ENCODE measurements at regions not wholly inside any gene's neighbourhood (a gene's known extent, or its start where the extent isn't known, plus 50 kb on each side); places are given as distances from the start of the nearest gene placed in this dataset.

- Mint-ChIP-seq H3K27ac (peak overlapping the region; percentile 67), H3K4me1 (ENCODE audit: unreplicated experiment) (peaks cover 11% of the 10 kb centered on the region), H3K27me3 (no peaks in the 10 kb centered on the region), H3K9me3 (no peaks in the 10 kb centered on the region), H3K4me3 (no peak overlapping the region), H3K36me3 (no peaks in the 10 kb centered on the region)
- DNase-seq (ENCODE audit: extremely low spot score, unreplicated experiment), result no peak
- TF ChIP-seq CTCF (conservative IDR thresholded peaks at IDR 0.05), result no peak
Measured at GRCh38 chr9:11457825-11458790, 845.3 kb upstream of the PTPRD start.

GRCh38 chr9:11469745-11470144, 856.9 kb upstream of the PTPRD start:
- Mint-ChIP-seq H3K4me3 (no peak overlapping the region), H3K36me3 (no peaks in the 10 kb centered on the region), H3K27ac (no peak overlapping the region), H3K4me1 (ENCODE audit: unreplicated experiment) (no peaks in the 10 kb centered on the region), H3K9me3 (no peaks in the 10 kb centered on the region), H3K27me3 (no peaks in the 10 kb centered on the region)
- DNase-seq (ENCODE audit: extremely low spot score, unreplicated experiment), result no peak
- TF ChIP-seq CTCF (conservative IDR thresholded peaks at IDR 0.05), result no peak

GRCh38 chr9:11471321-11471720, 858.5 kb upstream of the PTPRD start:
- TF ChIP-seq CTCF (conservative IDR thresholded peaks at IDR 0.05), result no peak
- Mint-ChIP-seq H3K27me3 (no peaks in the 10 kb centered on the region), H3K27ac (no peak overlapping the region), H3K4me1 (ENCODE audit: unreplicated experiment) (no peaks in the 10 kb centered on the region), H3K36me3 (no peaks in the 10 kb centered on the region), H3K9me3 (no peaks in the 10 kb centered on the region), H3K4me3 (no peak overlapping the region)
- no peak for DNase-seq (ENCODE audit: extremely low spot score, unreplicated experiment)

- Mint-ChIP-seq H3K36me3 (no peaks in the 10 kb centered on the region), H3K4me1 (ENCODE audit: unreplicated experiment) (no peaks in the 10 kb centered on the region), H3K27me3 (no peaks in the 10 kb centered on the region), H3K4me3 (no peak overlapping the region), H3K27ac (no peak overlapping the region), H3K9me3 (peaks cover 4% of the 10 kb centered on the region)
- no peak for TF ChIP-seq CTCF (conservative IDR thresholded peaks at IDR 0.05)
- DNase-seq (ENCODE audit: extremely low spot score, unreplicated experiment), result no peak
Measured at GRCh38 chr9:11500780-11501179, 888.0 kb upstream of the PTPRD start.

GRCh38 chr9:11506980-11507379, 894.2 kb upstream of the PTPRD start:
- Mint-ChIP-seq H3K36me3 (no peaks in the 10 kb centered on the region), H3K4me3 (no peak overlapping the region), H3K4me1 (ENCODE audit: unreplicated experiment) (no peaks in the 10 kb centered on the region), H3K27ac (no peak overlapping the region), H3K9me3 (no peaks in the 10 kb centered on the region), H3K27me3 (no peaks in the 10 kb centered on the region)
- DNase-seq (ENCODE audit: extremely low spot score, unreplicated experiment), result no peak
- TF ChIP-seq CTCF (conservative IDR thresholded peaks at IDR 0.05), result no peak

Data from type B pancreatic cell (in vitro differentiated cells).